ENCODE measurements at regions not wholly inside any gene's neighbourhood (a gene's known extent, or its start where the extent isn't known, plus 50 kb on each side); places are given as distances from the start of the nearest gene placed in this dataset.
"Not testable (repeated sequence)": the region's sequence is repeated elsewhere in the genome, so short reads cannot be mapped to it uniquely, and the experiment has no call there.

GRCh38 chr1:184832517-184832916, 77.9 kb upstream of the EDEM3 start:
- H3K9me3 ChIP-seq (ENCODE audit: control insufficient read depth, low read length, poor library complexity, severe bottlenecking) = no peaks in the 10 kb centered on the region
- Mint-ChIP-seq H3K27me3 (no peaks in the 10 kb centered on the region), H3K4me3 (no peak overlapping the region), H3K36me3 (ENCODE audit: low read depth) (peaks cover 20% of the 10 kb centered on the region), H3K27ac (peak overlapping the region; percentile 81), H3K4me1 (peaks cover 5% of the 10 kb centered on the region)
- ATAC-seq (no peak), DNase-seq (no peak)

DNA sequence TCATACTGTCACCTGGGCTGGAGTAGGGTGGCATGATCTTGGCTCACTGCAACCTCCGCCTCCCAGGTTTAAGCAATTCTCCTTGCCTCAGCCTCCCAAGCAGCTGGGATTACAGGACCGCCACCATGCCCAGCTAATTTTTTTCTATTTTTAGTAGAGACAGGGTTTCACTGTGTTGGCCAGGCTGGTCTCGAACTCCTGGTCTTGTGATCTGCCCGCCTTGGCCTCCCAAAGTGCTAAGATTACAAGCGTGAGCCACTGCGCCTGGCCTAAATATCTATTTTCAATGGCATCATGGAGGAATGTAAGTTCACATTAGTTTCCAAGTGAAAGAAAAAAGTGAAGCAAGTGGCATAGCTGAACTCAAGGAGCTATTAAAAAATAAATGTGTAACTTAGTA, 74.8 kb upstream of the EDEM3 start:
- Mint-ChIP-seq H3K4me1 (peaks cover 11% of the 10 kb centered on the region), H3K36me3 (ENCODE audit: low read depth) (peaks cover 17% of the 10 kb centered on the region), H3K27ac (peak overlapping the region; percentile 83)
- H3K9me3 ChIP-seq (ENCODE audit: control insufficient read depth, low read length, poor library complexity, severe bottlenecking); DNase-seq; H3K27me3 Mint-ChIP-seq; ATAC-seq; H3K4me3 Mint-ChIP-seq: not testable (repeated sequence)

- DNase-seq (no peak), ATAC-seq (no peak)
- H3K27me3 Mint-ChIP-seq = no peaks in the 10 kb centered on the region
- no peak overlapping the region for H3K4me3 Mint-ChIP-seq
- peak overlapping the region; percentile 83 for H3K27ac Mint-ChIP-seq
- peaks cover 20% of the 10 kb centered on the region for H3K36me3 Mint-ChIP-seq (ENCODE audit: low read depth)
- no peaks in the 10 kb centered on the region for H3K9me3 ChIP-seq (ENCODE audit: control insufficient read depth, low read length, poor library complexity, severe bottlenecking)
- peaks cover 14% of the 10 kb centered on the region for H3K4me1 Mint-ChIP-seq
These were observed 73.7 kb upstream of the EDEM3 start for GRCh38 chr1:184828369-184828717.

DNA sequence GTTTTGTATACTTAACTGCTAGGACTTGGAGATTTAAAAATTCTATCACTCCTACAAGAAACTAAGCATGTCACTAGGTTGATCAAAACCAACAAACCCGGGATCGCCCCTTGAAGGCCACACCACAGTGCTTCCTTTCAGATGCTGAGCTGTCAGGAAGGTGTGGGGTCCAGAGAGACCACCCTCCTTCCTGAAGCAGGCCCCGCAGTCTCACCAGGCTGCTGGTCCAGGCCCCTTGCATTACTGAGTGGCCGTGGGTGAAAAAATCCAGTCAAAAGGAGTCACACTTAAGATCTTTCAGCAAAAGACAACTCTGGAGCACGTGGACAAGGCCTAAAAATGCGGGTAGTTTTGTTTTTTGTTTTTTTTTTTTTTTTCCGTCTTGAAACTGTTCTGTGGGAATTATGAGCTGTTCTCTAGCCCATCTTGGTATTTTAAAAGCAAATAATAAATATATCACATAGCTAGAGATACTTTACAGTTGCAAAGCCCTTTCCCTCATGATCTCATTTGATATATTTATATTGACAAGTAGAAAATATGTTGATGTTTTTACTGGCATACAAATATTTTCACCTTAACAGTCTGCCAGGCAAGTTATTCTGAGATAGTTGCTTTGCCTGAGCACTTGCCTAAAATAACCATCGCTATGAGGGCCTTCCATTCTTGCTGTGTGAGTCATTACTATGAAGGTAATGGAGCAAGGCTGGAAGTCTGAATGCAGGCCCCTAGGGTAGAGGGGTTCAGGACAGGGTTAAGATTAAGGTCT, 73.1 kb upstream of the EDEM3 start:
- no peaks in the 10 kb centered on the region for H3K9me3 ChIP-seq (ENCODE audit: control insufficient read depth, low read length, poor library complexity, severe bottlenecking)
- peaks cover 14% of the 10 kb centered on the region for H3K4me1 Mint-ChIP-seq
- peaks cover 22% of the 10 kb centered on the region for H3K36me3 Mint-ChIP-seq (ENCODE audit: low read depth)
- no peaks in the 10 kb centered on the region for H3K27me3 Mint-ChIP-seq
- DNase-seq = no peak
- ATAC-seq = no peak
- H3K27ac Mint-ChIP-seq = peak overlapping the region; percentile 83
- no peak overlapping the region for H3K4me3 Mint-ChIP-seq

DNA sequence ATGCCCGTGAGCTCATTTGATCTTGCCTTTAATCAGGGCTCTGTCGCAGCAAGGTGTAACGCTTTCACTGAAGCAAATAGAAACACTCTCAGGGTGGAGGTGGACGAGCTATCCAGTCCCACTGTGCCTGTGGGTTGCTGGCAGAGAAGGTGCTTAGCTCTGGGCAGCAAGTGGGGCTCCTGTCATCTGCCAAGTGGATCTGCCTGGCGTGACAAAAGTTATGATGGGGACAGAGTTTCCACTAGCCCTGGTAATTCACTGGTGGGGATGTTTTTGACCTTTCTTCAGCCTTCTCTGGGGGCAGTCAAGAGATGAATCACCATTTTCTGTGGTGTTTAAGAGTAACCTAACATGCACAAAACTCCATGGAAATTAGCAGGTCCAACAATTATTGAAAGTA, 71.3 kb upstream of the EDEM3 start:
- ATAC-seq (no peak), DNase-seq (no peak)
- peak overlapping the region; percentile 83 for H3K27ac Mint-ChIP-seq
- H3K9me3 ChIP-seq (ENCODE audit: control insufficient read depth, low read length, poor library complexity, severe bottlenecking) = no peaks in the 10 kb centered on the region
- H3K27me3 Mint-ChIP-seq = no peaks in the 10 kb centered on the region
- H3K4me3 Mint-ChIP-seq = no peak overlapping the region
- peaks cover 14% of the 10 kb centered on the region for H3K4me1 Mint-ChIP-seq
- H3K36me3 Mint-ChIP-seq (ENCODE audit: low read depth) = peaks cover 16% of the 10 kb centered on the region

DNA sequence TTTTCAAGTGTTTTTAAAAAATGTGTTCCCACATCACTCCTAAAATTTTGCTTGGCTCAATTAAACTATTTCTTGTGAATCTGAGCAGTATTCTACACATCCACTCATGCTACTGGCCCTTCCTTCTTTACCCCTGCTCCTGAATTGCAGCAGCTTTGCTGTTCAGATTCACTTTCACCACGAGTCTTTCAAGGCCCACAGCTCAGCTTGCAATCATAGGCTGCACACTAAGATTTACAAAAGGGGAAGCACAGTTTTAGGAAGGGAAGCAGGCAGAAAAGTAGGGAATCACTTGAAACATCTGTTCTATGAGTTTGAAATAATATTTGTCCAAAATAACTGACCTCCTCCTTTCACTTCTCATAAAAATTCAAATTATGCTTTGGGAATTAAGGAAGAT, 70.9 kb upstream of the EDEM3 start:
- ATAC-seq (no peak), DNase-seq (no peak)
- H3K4me3 Mint-ChIP-seq = no peak overlapping the region
- no peaks in the 10 kb centered on the region for H3K9me3 ChIP-seq (ENCODE audit: control insufficient read depth, low read length, poor library complexity, severe bottlenecking)
- H3K27me3 Mint-ChIP-seq = no peaks in the 10 kb centered on the region
- peaks cover 16% of the 10 kb centered on the region for H3K36me3 Mint-ChIP-seq (ENCODE audit: low read depth)
- H3K4me1 Mint-ChIP-seq = peaks cover 14% of the 10 kb centered on the region
- peak overlapping the region; percentile 83 for H3K27ac Mint-ChIP-seq

DNA sequence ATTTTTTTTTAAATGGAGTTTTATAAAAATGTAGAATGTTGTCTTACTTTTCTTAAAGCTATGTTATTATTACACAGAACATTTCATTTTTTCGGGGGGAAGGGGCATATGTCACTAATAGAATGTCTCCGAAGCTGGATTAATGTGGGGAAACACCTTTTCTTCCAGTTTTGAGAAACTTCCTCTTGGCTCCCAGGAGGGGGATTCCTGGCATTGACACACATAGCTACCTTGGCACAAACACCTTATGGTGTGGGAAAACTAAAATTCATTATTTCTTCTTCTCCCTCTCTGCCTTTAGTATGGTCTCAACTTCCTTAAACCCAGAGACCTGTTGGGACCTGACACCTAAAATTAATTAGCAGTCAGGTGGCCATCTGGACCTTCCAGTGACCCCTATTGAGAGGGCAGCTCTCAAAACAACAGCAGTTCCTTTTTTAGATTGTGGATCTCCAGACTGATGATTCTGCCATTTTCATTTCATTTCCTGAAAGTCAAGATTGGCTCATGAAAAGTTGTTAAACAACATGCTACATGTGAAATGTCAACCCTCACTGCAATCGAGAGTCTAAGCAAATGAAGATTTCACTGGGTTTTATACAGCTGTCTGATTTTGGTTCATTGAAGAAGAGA, 70.1 kb upstream of the EDEM3 start:
- H3K4me1 Mint-ChIP-seq = peaks cover 14% of the 10 kb centered on the region
- H3K9me3 ChIP-seq (ENCODE audit: control insufficient read depth, low read length, poor library complexity, severe bottlenecking) = no peaks in the 10 kb centered on the region
- H3K27ac Mint-ChIP-seq = peak overlapping the region; percentile 83
- no peak overlapping the region for H3K4me3 Mint-ChIP-seq
- ATAC-seq (no peak), DNase-seq (no peak)
- H3K27me3 Mint-ChIP-seq = no peaks in the 10 kb centered on the region
- H3K36me3 Mint-ChIP-seq (ENCODE audit: low read depth) = peaks cover 13% of the 10 kb centered on the region

GRCh38 chr1:184823080-184823479, 68.4 kb upstream of the EDEM3 start:
- no peak for ATAC-seq
- H3K9me3 ChIP-seq (ENCODE audit: control insufficient read depth, low read length, poor library complexity, severe bottlenecking) = no peaks in the 10 kb centered on the region
- Mint-ChIP-seq H3K4me3 (no peak overlapping the region), H3K36me3 (ENCODE audit: low read depth) (peaks cover 15% of the 10 kb centered on the region), H3K4me1 (peaks cover 10% of the 10 kb centered on the region), H3K27me3 (no peaks in the 10 kb centered on the region), H3K27ac (peak overlapping the region; percentile 71)
- no peak for DNase-seq

GRCh38 chr1:184822267-184822666, 67.6 kb upstream of the EDEM3 start:
- H3K9me3 ChIP-seq (ENCODE audit: control insufficient read depth, low read length, poor library complexity, severe bottlenecking) = no peaks in the 10 kb centered on the region
- H3K27me3 Mint-ChIP-seq = no peaks in the 10 kb centered on the region
- H3K4me1 Mint-ChIP-seq = peaks cover 9% of the 10 kb centered on the region
- ATAC-seq = no peak
- peaks cover 17% of the 10 kb centered on the region for H3K36me3 Mint-ChIP-seq (ENCODE audit: low read depth)
- peak overlapping the region; percentile 71 for H3K27ac Mint-ChIP-seq
- H3K4me3 Mint-ChIP-seq = no peak overlapping the region
- no peak for DNase-seq

DNA sequence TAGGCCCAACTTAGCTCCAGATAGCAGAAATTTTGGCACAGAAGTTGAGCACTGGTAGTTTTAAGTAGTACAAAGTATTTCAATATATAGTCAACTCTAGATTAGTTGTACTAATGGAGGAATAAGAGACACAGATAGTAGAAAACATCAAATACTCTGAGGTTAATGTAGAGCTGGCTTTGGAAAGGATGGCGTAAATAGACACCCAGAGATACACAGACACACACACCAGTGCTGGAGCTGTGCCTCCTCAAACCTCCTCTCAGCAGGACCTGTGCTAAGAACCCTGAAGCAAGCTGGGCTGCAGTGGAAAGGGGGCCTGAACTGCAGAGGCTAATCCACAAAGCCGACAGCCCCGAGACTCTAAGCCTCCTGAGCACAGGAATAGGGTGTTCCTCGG, 67.0 kb upstream of the EDEM3 start:
- no peak overlapping the region for H3K4me3 Mint-ChIP-seq
- DNase-seq = no peak
- H3K27ac Mint-ChIP-seq = peak overlapping the region; percentile 71
- H3K36me3 Mint-ChIP-seq (ENCODE audit: low read depth) = peaks cover 17% of the 10 kb centered on the region
- ATAC-seq = no peak
- peaks cover 9% of the 10 kb centered on the region for H3K4me1 Mint-ChIP-seq
- H3K9me3 ChIP-seq (ENCODE audit: control insufficient read depth, low read length, poor library complexity, severe bottlenecking) = no peaks in the 10 kb centered on the region
- H3K27me3 Mint-ChIP-seq = no peaks in the 10 kb centered on the region

DNA sequence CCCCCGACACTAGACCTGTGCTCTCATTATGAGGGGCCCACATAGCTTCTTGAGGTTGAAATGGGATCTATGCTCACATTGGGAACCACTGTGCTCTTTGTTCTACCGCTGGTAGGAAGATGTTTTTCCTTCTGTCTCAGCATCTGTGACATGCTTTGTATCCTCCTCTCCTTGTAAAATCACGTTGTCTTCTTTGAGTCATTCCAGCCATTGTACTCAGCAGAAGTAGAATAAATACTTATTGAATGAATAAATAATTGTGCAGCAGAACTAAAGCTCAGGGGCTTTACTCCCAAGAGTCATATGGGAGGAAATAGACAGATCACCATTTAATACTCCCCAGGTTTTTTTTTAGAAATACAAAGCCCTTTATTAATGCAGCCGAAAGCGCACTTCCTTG, 66.3 kb upstream of the EDEM3 start:
- no peak for DNase-seq
- ATAC-seq = no peak
- peak overlapping the region; percentile 71 for H3K27ac Mint-ChIP-seq
- peaks cover 17% of the 10 kb centered on the region for H3K36me3 Mint-ChIP-seq (ENCODE audit: low read depth)
- no peak overlapping the region for H3K4me3 Mint-ChIP-seq
- H3K4me1 Mint-ChIP-seq = peaks cover 9% of the 10 kb centered on the region
- H3K27me3 Mint-ChIP-seq = no peaks in the 10 kb centered on the region
- H3K9me3 ChIP-seq (ENCODE audit: control insufficient read depth, low read length, poor library complexity, severe bottlenecking) = no peaks in the 10 kb centered on the region

DNA sequence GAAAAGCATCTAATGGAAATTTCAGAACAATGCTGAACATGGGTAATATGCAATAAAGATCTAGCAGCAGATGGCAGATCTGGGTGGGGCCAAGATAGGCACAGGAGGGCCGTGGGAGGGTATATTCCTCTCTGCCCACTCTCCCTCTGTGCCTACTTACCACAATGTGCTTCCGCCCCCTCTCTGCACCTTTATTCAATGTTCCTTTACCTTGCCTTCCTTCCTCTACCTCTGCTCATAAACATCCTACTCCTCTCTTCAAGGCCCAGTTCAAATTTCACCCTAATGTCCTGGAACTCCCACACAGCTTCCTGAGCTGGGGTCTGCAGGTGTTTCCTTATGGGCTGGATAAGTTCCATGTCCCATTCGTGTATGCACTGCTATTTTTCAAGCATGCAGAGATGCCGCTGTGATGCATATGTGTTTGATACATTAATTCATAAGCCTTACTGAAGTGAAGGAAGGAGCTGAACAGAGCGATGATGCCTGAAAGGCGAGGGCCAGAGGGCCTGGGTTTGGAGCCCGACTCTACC, 65.6 kb upstream of the EDEM3 start:
- H3K36me3 Mint-ChIP-seq (ENCODE audit: low read depth) = peaks cover 17% of the 10 kb centered on the region
- DNase-seq = no peak
- no peak overlapping the region for H3K4me3 Mint-ChIP-seq
- no peak for ATAC-seq
- H3K27ac Mint-ChIP-seq = peak overlapping the region; percentile 71
- H3K9me3 ChIP-seq (ENCODE audit: control insufficient read depth, low read length, poor library complexity, severe bottlenecking) = no peaks in the 10 kb centered on the region
- H3K27me3 Mint-ChIP-seq = no peaks in the 10 kb centered on the region
- peaks cover 6% of the 10 kb centered on the region for H3K4me1 Mint-ChIP-seq

DNA sequence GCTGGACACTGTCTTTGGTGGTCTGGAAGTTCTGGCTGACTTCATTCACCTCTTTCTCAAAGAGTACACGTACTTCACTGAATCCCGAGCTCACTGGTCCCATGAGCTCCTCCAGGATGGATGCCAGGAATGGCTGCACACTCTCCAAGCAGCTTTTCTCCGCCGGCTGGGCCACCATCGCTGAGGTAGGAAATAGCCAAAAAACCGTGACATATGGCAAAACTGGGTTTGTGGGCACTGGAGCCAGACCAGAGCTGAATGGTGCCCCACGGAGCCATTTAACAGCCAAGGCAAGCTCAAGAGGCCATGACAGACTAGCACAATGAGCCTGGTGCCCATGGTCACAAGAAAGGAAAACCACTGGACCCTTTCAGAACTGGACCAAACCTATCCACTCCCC, 64.0 kb upstream of the EDEM3 start:
- H3K9me3 ChIP-seq (ENCODE audit: control insufficient read depth, low read length, poor library complexity, severe bottlenecking) = no peaks in the 10 kb centered on the region
- H3K27ac Mint-ChIP-seq = peak overlapping the region; percentile 59
- no peak for ATAC-seq
- peaks cover 14% of the 10 kb centered on the region for H3K36me3 Mint-ChIP-seq (ENCODE audit: low read depth)
- H3K4me3 Mint-ChIP-seq = no peak overlapping the region
- no peaks in the 10 kb centered on the region for H3K4me1 Mint-ChIP-seq
- DNase-seq = no peak
- no peaks in the 10 kb centered on the region for H3K27me3 Mint-ChIP-seq

GRCh38 chr1:184817003-184817402, 62.3 kb upstream of the EDEM3 start:
- DNase-seq; H3K36me3 Mint-ChIP-seq (ENCODE audit: low read depth); H3K4me1 Mint-ChIP-seq; ATAC-seq; H3K4me3 Mint-ChIP-seq; H3K9me3 ChIP-seq (ENCODE audit: control insufficient read depth, low read length, poor library complexity, severe bottlenecking); H3K27me3 Mint-ChIP-seq; H3K27ac Mint-ChIP-seq: not testable (repeated sequence)

Data from T-helper 17 cell (primary cell).